Breast epithelium (tissue), 4 donors: ENCODE measurements at regions not wholly inside any gene's neighbourhood (a gene's known extent, or its start where the extent isn't known, plus 50 kb on each side); places are given as distances from the start of the nearest gene placed in this dataset.

Experiments used
- DNase-seq, 2 donors: peaks; one replicate each; pipeline ENCODE4 v3.0.0-alpha.2; 2019; ENCODE audit warnings: low spot score in 2 of 2
- H3K27ac ChIP-seq, 2 donors: fragments of 200-600 bp; sonication (generic) in 1 of 2; one replicate each; pipeline ENCODE4 v1.5.1; 2016 to 2019; ENCODE audit warnings: mild to moderate bottlenecking in 1 of 2
- H3K27me3 ChIP-seq, 2 donors: fragments of 200-600 bp; sonication (generic) in 1 of 2; one replicate each; pipeline versions ENCODE4 v1.5.1 to v1.6.0; 2017 to 2019; ENCODE audit warnings: control low read depth in 1 of 2, mild to moderate bottlenecking in 1 of 2
- H3K36me3 ChIP-seq: fragments of 200-600 bp; one replicate; pipeline ENCODE4 v1.5.1; 2019
- H3K4me1 ChIP-seq, 2 donors: fragments of 200-600 bp; sonication (generic); one replicate each; pipeline ENCODE4 v1.5.1; 2016 to 2019; ENCODE audit warnings: control low read depth in 1 of 2
- H3K4me3 ChIP-seq, 3 donors: fragments of 200-600 bp; sonication (generic); 1 replicate in 2 of 3; 2 replicates in 1 of 3; pipeline ENCODE4 v1.5.1; 2016 to 2019; ENCODE audit warnings: mild to moderate bottlenecking in 3 of 3, moderate library complexity in 2 of 3
- H3K9me3 ChIP-seq, 2 donors: fragments of 200-600 bp; sonication (generic) in 1 of 2; one replicate each; pipeline ENCODE4 v1.5.1; 2016 to 2019; ENCODE audit warnings: control low read depth in 1 of 2
- POLR2A ChIP-seq: fragments of 450-650 bp; IDR thresholded peaks from one replicate; pipeline ENCODE4 v1.6.1; 2016; ENCODE audit warnings: antibody characterized with exemption, mild to moderate bottlenecking, moderate library complexity
- POLR2AphosphoS5 ChIP-seq, 3 donors: sonication (generic); formaldehyde crosslinking; IDR thresholded peaks; one replicate each; pipeline ENCODE4 v1.6.1; 2017; ENCODE audit warnings: antibody characterized with exemption in 3 of 3
- intact Hi-C: fragments of 100-400 bp; cut with DNase I; formaldehyde crosslinking; loops from one replicate; pipeline ENCODE4 v1.15.1; 2023; ENCODE audit warnings: low total_unique reads
- TF ChIP-seq, protein P1 (sequence below), 3 donors: fragments of 450-650 bp; IDR thresholded peaks; one replicate each; pipeline ENCODE4 v1.5.1; 2016 to 2017; ENCODE audit warnings: antibody characterized with exemption in 3 of 3, mild to moderate bottlenecking in 3 of 3, moderate library complexity in 3 of 3

DNA sequence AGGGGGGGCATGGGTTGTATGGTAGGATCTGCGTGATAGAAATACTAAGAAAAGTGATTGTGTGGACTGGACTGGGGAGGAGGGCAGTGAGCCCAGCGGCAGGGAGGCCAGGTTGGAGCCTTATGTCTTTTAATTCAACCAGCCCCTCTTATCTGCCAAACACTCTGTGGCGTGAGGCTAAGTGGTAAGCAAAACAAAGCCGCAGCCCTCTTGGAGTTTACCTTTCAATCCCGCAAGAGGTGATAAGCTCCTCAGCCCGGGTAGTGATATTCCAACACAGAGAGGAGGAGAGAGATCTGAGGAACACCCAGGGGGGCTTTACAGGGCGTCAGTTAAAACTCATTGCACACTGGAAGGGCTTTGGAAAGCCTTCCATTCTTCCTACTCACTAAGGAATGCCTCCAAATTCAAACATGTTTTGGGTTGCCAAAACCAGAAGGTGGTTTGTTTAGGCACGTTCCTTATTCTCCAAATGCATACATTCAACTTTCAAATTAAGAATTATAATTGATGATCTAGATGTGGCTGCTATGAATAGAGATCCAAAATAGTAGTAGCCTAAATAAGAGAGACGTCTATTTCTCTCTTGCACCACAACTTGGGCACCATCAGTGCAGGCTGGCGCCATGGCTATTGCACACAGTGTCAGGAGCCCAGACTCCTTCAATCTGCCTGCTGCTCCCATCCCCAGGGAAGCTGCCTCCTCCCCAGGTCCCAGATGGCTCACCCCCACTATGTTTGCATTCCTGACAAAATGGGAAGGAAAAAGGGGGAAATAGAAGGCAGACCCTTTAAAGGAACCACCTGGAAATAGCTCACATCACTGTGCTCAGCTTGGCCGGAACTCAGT is 75.1 kb upstream of the FSTL4 start:
- no peaks in the 10 kb centered on the region for H3K36me3 ChIP-seq
- H3K4me1 ChIP-seq: no peaks in the 10 kb centered on the region
- H3K4me3 ChIP-seq: no peak overlapping the region
- no peaks in the 10 kb centered on the region for H3K9me3 ChIP-seq
- DNase-seq: no peak
- TF ChIP-seq, protein P1, sequence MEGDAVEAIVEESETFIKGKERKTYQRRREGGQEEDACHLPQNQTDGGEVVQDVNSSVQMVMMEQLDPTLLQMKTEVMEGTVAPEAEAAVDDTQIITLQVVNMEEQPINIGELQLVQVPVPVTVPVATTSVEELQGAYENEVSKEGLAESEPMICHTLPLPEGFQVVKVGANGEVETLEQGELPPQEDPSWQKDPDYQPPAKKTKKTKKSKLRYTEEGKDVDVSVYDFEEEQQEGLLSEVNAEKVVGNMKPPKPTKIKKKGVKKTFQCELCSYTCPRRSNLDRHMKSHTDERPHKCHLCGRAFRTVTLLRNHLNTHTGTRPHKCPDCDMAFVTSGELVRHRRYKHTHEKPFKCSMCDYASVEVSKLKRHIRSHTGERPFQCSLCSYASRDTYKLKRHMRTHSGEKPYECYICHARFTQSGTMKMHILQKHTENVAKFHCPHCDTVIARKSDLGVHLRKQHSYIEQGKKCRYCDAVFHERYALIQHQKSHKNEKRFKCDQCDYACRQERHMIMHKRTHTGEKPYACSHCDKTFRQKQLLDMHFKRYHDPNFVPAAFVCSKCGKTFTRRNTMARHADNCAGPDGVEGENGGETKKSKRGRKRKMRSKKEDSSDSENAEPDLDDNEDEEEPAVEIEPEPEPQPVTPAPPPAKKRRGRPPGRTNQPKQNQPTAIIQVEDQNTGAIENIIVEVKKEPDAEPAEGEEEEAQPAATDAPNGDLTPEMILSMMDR (IDR thresholded peaks at IDR 0.05): no peak
- TF ChIP-seq POLR2A: no peak
- no peak for TF ChIP-seq POLR2AphosphoS5 (IDR thresholded peaks at IDR 0.05)
- H3K27me3 ChIP-seq: peaks cover 0 to 3% of the 10 kb centered on the region in 2 donors
- no peak overlapping the region for H3K27ac ChIP-seq
- intact Hi-C loops: no loop called here

DNA sequence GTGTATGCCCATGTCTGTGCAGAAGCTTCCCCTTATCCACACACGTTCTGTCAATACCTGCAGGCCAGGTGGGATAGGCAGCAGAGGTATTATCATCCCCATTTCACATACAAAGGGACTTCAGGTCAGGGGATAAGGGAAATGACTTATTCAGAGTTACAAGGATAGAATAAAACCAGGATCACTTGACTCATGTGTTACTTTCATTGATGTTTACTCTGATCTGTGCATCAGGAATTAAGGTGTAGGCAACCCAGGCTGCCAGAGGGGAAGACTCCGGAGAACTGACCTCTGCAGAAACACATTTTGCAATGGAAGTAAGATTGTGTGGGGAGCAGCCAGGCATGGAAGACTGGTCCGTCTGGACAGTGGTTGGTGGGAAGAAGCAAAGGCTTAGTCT is 74.2 kb upstream of the FSTL4 start:
- Histone ChIP-seq H3K27ac (no peak overlapping the region), H3K9me3 (no peaks in the 10 kb centered on the region), H3K27me3 (peaks cover 0 to 3% of the 10 kb centered on the region in 2 donors), H3K36me3 (no peaks in the 10 kb centered on the region), H3K4me3 (no peak overlapping the region), H3K4me1 (no peaks in the 10 kb centered on the region)
- intact Hi-C loops: no loop called here
- TF ChIP-seq, protein P1 (IDR thresholded peaks at IDR 0.05): no peak
- no peak for TF ChIP-seq POLR2AphosphoS5 (IDR thresholded peaks at IDR 0.05)
- TF ChIP-seq POLR2A: no peak
- DNase-seq: no peak

DNA sequence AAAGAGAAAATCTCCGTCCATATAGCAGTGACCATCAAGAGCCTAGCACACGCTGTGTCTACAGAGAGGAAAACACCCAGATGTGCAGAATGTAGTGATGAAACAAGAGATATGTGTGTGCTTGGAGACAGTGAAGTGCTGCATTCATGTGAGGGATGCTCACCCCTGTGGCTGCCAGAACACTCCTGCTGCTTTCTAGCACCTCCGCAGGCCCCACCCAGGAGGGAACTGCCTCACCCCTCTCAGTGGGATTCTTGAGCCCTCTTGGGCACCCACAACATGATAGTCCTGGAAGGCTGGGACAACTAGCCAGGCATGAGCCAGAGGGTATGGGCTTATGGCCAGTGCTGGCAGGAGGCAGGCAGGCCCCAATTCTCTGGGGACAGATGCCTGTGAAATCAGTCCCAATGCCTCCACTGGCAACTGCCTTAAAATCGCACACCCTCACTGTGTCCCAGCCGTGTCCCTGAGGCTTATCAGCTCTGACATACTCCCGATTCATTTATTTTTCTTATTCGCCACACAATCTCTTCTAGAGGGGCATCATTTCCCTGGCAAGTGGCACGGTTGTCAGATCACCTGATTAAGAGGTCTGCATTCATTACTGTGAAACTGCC is 73.2 kb upstream of the FSTL4 start:
- Histone ChIP-seq H3K27me3 (peaks cover 0 to 3% of the 10 kb centered on the region in 2 donors), H3K36me3 (no peaks in the 10 kb centered on the region), H3K9me3 (no peaks in the 10 kb centered on the region), H3K27ac (no peak overlapping the region), H3K4me3 (no peak overlapping the region), H3K4me1 (no peaks in the 10 kb centered on the region)
- no peak for DNase-seq
- TF ChIP-seq POLR2AphosphoS5 (IDR thresholded peaks at IDR 0.05) (no peak), POLR2A (no peak)
- TF ChIP-seq, protein P1 (IDR thresholded peaks at IDR 0.05): no peak
- intact Hi-C loops: no loop called here

DNA sequence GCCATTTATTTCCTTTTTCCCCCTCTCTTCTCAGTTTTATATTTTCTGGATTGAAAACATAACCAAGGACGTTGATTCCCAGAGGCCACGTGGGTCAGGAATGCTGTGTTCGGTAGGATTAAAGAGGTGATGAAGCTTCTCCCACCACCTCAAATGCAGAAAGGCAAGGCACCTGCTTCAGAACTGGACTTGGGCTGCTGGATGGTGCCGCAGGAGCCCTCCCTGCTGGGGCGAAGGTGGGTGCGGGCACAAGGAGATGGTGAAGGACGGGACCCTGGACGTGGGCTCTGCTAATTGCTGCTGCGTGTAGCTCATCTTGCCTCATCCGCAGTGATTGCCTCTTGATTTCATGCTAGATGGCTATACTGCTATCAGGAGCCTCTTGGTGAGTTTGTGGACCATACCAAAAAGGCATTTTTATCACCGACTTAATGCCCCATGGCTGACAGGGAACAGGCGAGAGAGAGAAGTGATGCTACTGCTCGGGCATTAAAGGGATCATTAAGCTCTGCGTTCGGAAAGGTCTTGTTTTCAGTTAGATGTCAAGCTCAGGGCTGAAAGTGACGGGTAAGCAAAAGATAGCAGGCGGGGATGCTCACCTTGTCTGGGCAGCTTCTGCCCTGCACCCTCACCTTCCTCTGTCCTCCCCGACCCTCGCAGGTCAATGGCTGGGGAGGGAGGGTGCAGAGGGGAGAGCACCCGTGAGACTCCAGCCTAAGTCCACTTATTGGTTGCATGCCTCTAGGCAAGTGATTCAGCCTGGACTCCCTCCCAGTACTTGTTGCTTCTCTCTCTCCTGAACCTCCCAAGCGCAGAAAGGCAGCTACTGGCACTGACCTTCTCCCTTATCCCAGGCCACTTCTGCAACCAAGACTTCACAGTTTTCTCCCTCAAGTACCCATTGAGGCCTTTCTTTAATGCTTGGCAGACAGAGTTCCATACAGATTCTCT is 71.6 kb upstream of the FSTL4 start:
- intact Hi-C loops: no loop called here

More for the DNA sequence above, 71.6 kb upstream of the FSTL4 start:
- no peaks in the 10 kb centered on the region for H3K27me3 ChIP-seq
- H3K36me3 ChIP-seq: no peaks in the 10 kb centered on the region
- DNase-seq: no peak
- H3K4me1 ChIP-seq: no peaks in the 10 kb centered on the region
- no peak overlapping the region for H3K27ac ChIP-seq
- H3K9me3 ChIP-seq: no peaks in the 10 kb centered on the region
- TF ChIP-seq POLR2A: no peak
- TF ChIP-seq POLR2AphosphoS5 (IDR thresholded peaks at IDR 0.05): no peak
- TF ChIP-seq, protein P1 (IDR thresholded peaks at IDR 0.05): no peak
- no peak overlapping the region for H3K4me3 ChIP-seq
